HL-60 (cell line): ENCODE measurements at regions not wholly inside any gene's neighbourhood (a gene's known extent, or its start where the extent isn't known, plus 50 kb on each side); places are given as distances from the start of the nearest gene placed in this dataset.

Source experiments
- DNase-seq, 2 experiments: peaks; one replicate each; pipeline ENCODE4 v3.0.0-alpha.2; 2010 to 2020; ENCODE audit warnings: low read depth in 1 of 2, low spot score in 1 of 2
- H3K27ac ChIP-seq: fragments of 250-450 bp; sonication (Bioruptor Pico); replicated peaks from 2 replicates; pipeline ENCODE4 v1.5.1; 2020; ENCODE audit warnings: mild to moderate bottlenecking, moderate library complexity
- H3K27me3 ChIP-seq: fragments of 250-450 bp; sonication (Bioruptor Pico); 2 replicates; pipeline ENCODE4 v1.5.1; 2021; ENCODE audit warnings: mild to moderate bottlenecking, moderate library complexity; ENCODE audit not compliant: insufficient read depth, poor library complexity, severe bottlenecking
- H3K4me3 ChIP-seq: replicated peaks from 2 replicates; pipeline ENCODE4 v1.5.1; 2011; ENCODE audit warnings: mild to moderate bottlenecking, control low read depth, low read length; ENCODE audit not compliant: insufficient read depth
- CTCF ChIP-seq: IDR thresholded peaks from one replicate; pipeline ENCODE4 v1.5.1; 2011; ENCODE audit warnings: low read length, control low read depth, inconsistent platforms; ENCODE audit not compliant: insufficient read depth
- GABPA ChIP-seq: IDR thresholded peaks from 2 replicates; pipeline ENCODE4 v1.6.1; 2012; ENCODE audit warnings: low read depth
- POLR2AphosphoS5 ChIP-seq: IDR thresholded peaks from 2 replicates; pipeline ENCODE4 v1.6.1; 2012; ENCODE audit warnings: low read depth
- REST ChIP-seq: IDR thresholded peaks from 2 replicates; pipeline ENCODE4 v1.6.1; 2012; ENCODE audit warnings: low read depth; ENCODE audit not compliant: insufficient replicate concordance
- SPI1 ChIP-seq: IDR thresholded peaks from 2 replicates; pipeline ENCODE4 v1.6.1; 2012; ENCODE audit warnings: low read depth, mild to moderate bottlenecking, borderline replicate concordance

- no peak for TF ChIP-seq POLR2AphosphoS5
- TF ChIP-seq SPI1, result no peak
- Histone ChIP-seq H3K27ac (no peak overlapping the region), H3K4me3 (no peak overlapping the region), H3K27me3 (no peaks in the 10 kb centered on the region)
- no peak for DNase-seq
These were observed 415.9 kb upstream of the KCNMB2 start for GRCh38 chr3:178120367-178120766.

- Histone ChIP-seq H3K27ac (no peak overlapping the region), H3K4me3 (no peak overlapping the region), H3K27me3 (no peaks in the 10 kb centered on the region)
- DNase-seq, result no peak
- TF ChIP-seq POLR2AphosphoS5 (no peak), SPI1 (no peak), REST (no peak), GABPA (no peak), CTCF (no peak)
These were observed 409.6 kb upstream of the KCNMB2 start for GRCh38 chr3:178126686-178127085.

GRCh38 chr3:178127221-178127620 lies 409.0 kb upstream of the KCNMB2 start:
- DNase-seq, result no peak
- Histone ChIP-seq H3K4me3 (no peak overlapping the region), H3K27ac (no peak overlapping the region), H3K27me3 (no peaks in the 10 kb centered on the region)
- TF ChIP-seq GABPA, result no peak
- no peak for TF ChIP-seq REST
- TF ChIP-seq CTCF, result no peak
- no peak for TF ChIP-seq POLR2AphosphoS5
- no peak for TF ChIP-seq SPI1

GRCh38 chr3:178129109-178129508 lies 407.1 kb upstream of the KCNMB2 start:
- Histone ChIP-seq H3K4me3 (no peak overlapping the region), H3K27me3 (no peaks in the 10 kb centered on the region), H3K27ac (no peak overlapping the region)
- no peak for DNase-seq
- TF ChIP-seq SPI1 (no peak), REST (no peak), POLR2AphosphoS5 (no peak), GABPA (no peak), CTCF (no peak)
